Adrenal gland (tissue), 5 donors: ENCODE measurements at regions not wholly inside any gene's neighbourhood (a gene's known extent, or its start where the extent isn't known, plus 50 kb on each side); places are given as distances from the start of the nearest gene placed in this dataset.

ENCODE experiments used
- CTCF ChIP-seq, 6 experiments: fragments of 450-650 bp in 4 of 6; fragments of 200-600 bp in 2 of 6; sonication (generic) in 1 of 6; IDR thresholded peaks; 1 replicate in 5 of 6; 2 replicates in 1 of 6; pipeline versions ENCODE4 v1.5.1 to v1.8.0; 2016 to 2021; ENCODE audit warnings: antibody characterized with exemption in 6 of 6, mild to moderate bottlenecking in 2 of 6, moderate library complexity in 1 of 6
- POLR2A ChIP-seq, 2 donors: fragments of 450-650 bp; IDR thresholded peaks; one replicate each; pipeline ENCODE4 v1.6.1; 2017; ENCODE audit warnings: antibody characterized with exemption in 2 of 2, mild to moderate bottlenecking in 2 of 2, moderate library complexity in 1 of 2
- donor health status: DM: no; HTN: no; CAD: no.

- no peak for TF ChIP-seq CTCF (IDR thresholded peaks at IDR 0.05)
- no peak for TF ChIP-seq POLR2A (IDR thresholded peaks at IDR 0.05)
Measured at GRCh38 chr5:3091040-3091774, 339.7 kb upstream of the IRX2 start.
